ENCODE measurements at regions not wholly inside any gene's neighbourhood (a gene's known extent, or its start where the extent isn't known, plus 50 kb on each side); places are given as distances from the start of the nearest gene placed in this dataset.
A peak's percentile ranks its signal among the peaks of the same experiment; 100 is the strongest.
"Not testable (repeated sequence)": the region's sequence is repeated elsewhere in the genome, so short reads cannot be mapped to it uniquely, and the experiment has no call there.

GRCh38 chr1:178572604-178573003, 59.7 kb downstream of the TEX35 start:
- no peak for DNase-seq (ENCODE audit: low spot score)
- no peak for ATAC-seq

GRCh38 chr1:178573330-178573729, 60.4 kb downstream of the TEX35 start:
- DNase-seq (ENCODE audit: low spot score) (no peak), ATAC-seq (no peak)

- DNase-seq (ENCODE audit: low spot score) = no peak
These were observed 61.4 kb downstream of the TEX35 start for GRCh38 chr1:178574345-178574744.

GRCh38 chr1:178575611-178576361, 62.9 kb downstream of the TEX35 start:
- no peak for DNase-seq (ENCODE audit: low spot score)
- peak; percentile 31 for ATAC-seq

More at GRCh38 chr1:178574345-178574744, 61.4 kb downstream of the TEX35 start:
- ATAC-seq = peak; percentile 78

GRCh38 chr1:178576841-178577240, 63.9 kb downstream of the TEX35 start:
- DNase-seq (ENCODE audit: low spot score) (no peak), ATAC-seq (no peak)

GRCh38 chr1:178577882-178578281, 65.0 kb downstream of the TEX35 start:
- no peak for ATAC-seq

GRCh38 chr1:178578541-178578940, 65.6 kb downstream of the TEX35 start:
- ATAC-seq (no peak), DNase-seq (ENCODE audit: low spot score) (no peak)

More at GRCh38 chr1:178577882-178578281, 65.0 kb downstream of the TEX35 start:
- DNase-seq (ENCODE audit: low spot score) = no peak

- DNase-seq (ENCODE audit: low spot score) (no peak), ATAC-seq (no peak)
These were observed 66.2 kb downstream of the TEX35 start for GRCh38 chr1:178579095-178579494.

- DNase-seq (ENCODE audit: low spot score) (no peak), ATAC-seq (no peak)
These were observed 66.7 kb downstream of the TEX35 start for GRCh38 chr1:178579562-178579961.

GRCh38 chr1:178580096-178580495, 67.2 kb downstream of the TEX35 start:
- no peak for ATAC-seq
- no peak for DNase-seq (ENCODE audit: low spot score)

GRCh38 chr1:178580876-178581275, 68.0 kb downstream of the TEX35 start:
- no peak for ATAC-seq
- no peak for DNase-seq (ENCODE audit: low spot score)

- ATAC-seq = no peak
- peak; percentile 19 for DNase-seq (ENCODE audit: low spot score)
These were observed 68.7 kb downstream of the TEX35 start for GRCh38 chr1:178581351-178582303.

- no peak for ATAC-seq
- peak; percentile 29 for DNase-seq (ENCODE audit: low spot score)
These were observed 74.2 kb downstream of the TEX35 start for GRCh38 chr1:178587096-178587495.

GRCh38 chr1:178587975-178588374, 75.1 kb downstream of the TEX35 start:
- DNase-seq (ENCODE audit: low spot score) = no peak
- ATAC-seq = no peak

- ATAC-seq = not testable (repeated sequence)
These were observed 76.1 kb downstream of the TEX35 start for GRCh38 chr1:178589042-178589441.

GRCh38 chr1:178591811-178592210, 78.9 kb downstream of the TEX35 start:
- DNase-seq (ENCODE audit: low spot score); ATAC-seq: not testable (repeated sequence)

More at GRCh38 chr1:178589042-178589441, 76.1 kb downstream of the TEX35 start:
- DNase-seq (ENCODE audit: low spot score) = not testable (repeated sequence)

GRCh38 chr1:178593515-178593914, 80.6 kb downstream of the TEX35 start:
- DNase-seq (ENCODE audit: low spot score) = no peak
- no peak for ATAC-seq

GRCh38 chr1:178594133-178594532, 81.2 kb downstream of the TEX35 start:
- no peak for ATAC-seq
- DNase-seq (ENCODE audit: low spot score) = no peak

- ATAC-seq = no peak
- no peak for DNase-seq (ENCODE audit: low spot score)
These were observed 82.6 kb downstream of the TEX35 start for GRCh38 chr1:178595491-178595890.

- ATAC-seq = no peak
These were observed 86.2 kb downstream of the TEX35 start for GRCh38 chr1:178599087-178599486.

GRCh38 chr1:178599745-178600144, 86.8 kb downstream of the TEX35 start:
- DNase-seq (ENCODE audit: low spot score) = no peak
- ATAC-seq = no peak

More at GRCh38 chr1:178599087-178599486, 86.2 kb downstream of the TEX35 start:
- DNase-seq (ENCODE audit: low spot score) = no peak

GRCh38 chr1:178603926-178604325, 91.0 kb downstream of the TEX35 start:
- ATAC-seq = no peak
- no peak for DNase-seq (ENCODE audit: low spot score)
